Choroid plexus epithelial cell (primary cell): ENCODE measurements at regions not wholly inside any gene's neighbourhood (a gene's known extent, or its start where the extent isn't known, plus 50 kb on each side); places are given as distances from the start of the nearest gene placed in this dataset.
A peak's percentile ranks its signal among the peaks of the same experiment; 100 is the strongest.

ENCODE experiments used
- DNase-seq: peaks from one replicate; pipeline ENCODE4 v3.0.0-alpha.2; 2010; ENCODE audit warnings: low read depth
- H3K4me3 ChIP-seq: 2 replicates; pipeline ENCODE4 v1.5.1; 2011; ENCODE audit warnings: low read depth, mild to moderate bottlenecking, control low read depth, low read length, moderate library complexity
- TF ChIP-seq, protein P1 (sequence below): conservative IDR thresholded peaks from 2 replicates; pipeline ENCODE4 v1.5.1; 2011; ENCODE audit warnings: low read depth, mild to moderate bottlenecking, control low read depth, inconsistent platforms, low read length, moderate library complexity

DNA sequence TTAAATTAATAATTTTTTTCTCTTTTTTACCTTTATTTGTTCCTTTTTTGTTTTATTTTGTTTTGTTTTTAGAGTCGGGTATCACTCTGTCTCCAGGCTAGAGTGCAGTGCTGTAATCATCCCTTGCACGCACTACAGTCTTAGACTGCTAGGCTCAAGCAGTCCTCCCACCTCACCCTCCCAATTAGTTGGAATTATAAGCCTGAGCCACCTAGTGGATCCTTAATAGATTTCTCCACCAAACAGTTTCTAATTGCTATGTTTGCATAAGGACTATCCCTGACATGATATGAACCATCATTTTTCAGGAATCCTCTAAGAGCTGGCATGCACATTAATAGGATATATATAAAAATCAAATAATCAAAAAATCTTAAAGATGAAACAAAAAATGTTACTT lies 993.2 kb downstream of the OTOL1 start:
- no peak overlapping the region for H3K4me3 ChIP-seq
- TF ChIP-seq, protein P1, sequence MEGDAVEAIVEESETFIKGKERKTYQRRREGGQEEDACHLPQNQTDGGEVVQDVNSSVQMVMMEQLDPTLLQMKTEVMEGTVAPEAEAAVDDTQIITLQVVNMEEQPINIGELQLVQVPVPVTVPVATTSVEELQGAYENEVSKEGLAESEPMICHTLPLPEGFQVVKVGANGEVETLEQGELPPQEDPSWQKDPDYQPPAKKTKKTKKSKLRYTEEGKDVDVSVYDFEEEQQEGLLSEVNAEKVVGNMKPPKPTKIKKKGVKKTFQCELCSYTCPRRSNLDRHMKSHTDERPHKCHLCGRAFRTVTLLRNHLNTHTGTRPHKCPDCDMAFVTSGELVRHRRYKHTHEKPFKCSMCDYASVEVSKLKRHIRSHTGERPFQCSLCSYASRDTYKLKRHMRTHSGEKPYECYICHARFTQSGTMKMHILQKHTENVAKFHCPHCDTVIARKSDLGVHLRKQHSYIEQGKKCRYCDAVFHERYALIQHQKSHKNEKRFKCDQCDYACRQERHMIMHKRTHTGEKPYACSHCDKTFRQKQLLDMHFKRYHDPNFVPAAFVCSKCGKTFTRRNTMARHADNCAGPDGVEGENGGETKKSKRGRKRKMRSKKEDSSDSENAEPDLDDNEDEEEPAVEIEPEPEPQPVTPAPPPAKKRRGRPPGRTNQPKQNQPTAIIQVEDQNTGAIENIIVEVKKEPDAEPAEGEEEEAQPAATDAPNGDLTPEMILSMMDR: no peak
- DNase-seq: no peak

- H3K4me3 ChIP-seq: no peak overlapping the region
- peak; percentile 53 for DNase-seq
- TF ChIP-seq, protein P1: no peak
Measured at GRCh38 chr3:162491952-162492351, 995.3 kb downstream of the OTOL1 start.

DNA sequence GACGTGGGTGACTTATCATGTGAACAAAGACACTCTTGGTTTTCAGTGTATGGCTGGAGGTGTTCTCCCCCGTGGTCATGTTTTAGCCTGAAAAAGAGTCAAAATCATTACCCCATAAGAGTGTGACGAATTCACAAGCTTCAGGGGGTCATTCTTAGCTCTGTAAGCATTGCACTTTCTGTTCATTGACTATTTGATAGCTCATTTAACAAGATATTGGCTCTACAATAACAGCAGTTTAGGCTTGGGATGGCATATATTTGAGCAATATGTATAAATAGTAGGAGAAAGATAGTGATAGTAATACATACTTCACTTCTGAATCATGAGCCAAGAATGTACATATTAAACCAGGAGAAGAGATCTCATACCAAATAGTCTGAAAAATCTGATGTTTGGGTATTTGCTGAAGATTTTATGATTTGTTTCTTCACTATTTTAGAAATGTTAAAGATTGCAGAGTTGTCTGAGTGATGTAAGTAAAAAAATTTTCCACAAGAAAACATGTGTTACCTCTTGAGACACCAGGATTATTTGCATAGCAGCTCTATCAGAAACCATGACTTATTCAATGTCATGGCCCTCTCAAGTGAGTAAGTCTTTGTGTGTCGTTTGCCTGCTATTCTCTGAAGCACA lies 996.0 kb downstream of the OTOL1 start:
- peak; percentile 86 for DNase-seq
- H3K4me3 ChIP-seq: no peak overlapping the region
- TF ChIP-seq, protein P1: no peak

- TF ChIP-seq, protein P1: no peak
- no peak for DNase-seq
- H3K4me3 ChIP-seq: no peak overlapping the region
Measured at GRCh38 chr3:162498626-162499025, 1002.0 kb downstream of the OTOL1 start.

DNA sequence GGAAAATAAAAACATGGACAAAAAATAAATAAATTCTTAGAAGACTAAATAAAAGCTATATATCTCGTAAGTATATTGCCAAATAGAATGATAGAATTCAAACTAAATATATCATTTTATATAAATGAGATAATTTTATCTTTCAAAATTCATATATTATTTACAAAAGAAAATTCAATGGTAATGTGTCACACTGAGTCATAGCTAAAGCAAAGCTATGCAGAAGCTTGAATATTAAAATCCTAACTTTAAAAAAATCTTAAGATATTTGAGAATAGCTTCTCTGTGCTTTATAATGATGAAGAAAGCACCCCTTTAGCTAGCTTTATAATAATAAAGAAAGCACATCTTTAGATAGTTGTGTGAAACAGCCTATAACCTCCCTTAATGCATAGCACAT lies 1010.8 kb downstream of the OTOL1 start:
- TF ChIP-seq, protein P1: no peak
- peak; percentile 5 for DNase-seq
- no peak overlapping the region for H3K4me3 ChIP-seq

- DNase-seq: no peak
- TF ChIP-seq, protein P1: no peak
Measured at GRCh38 chr3:162512488-162512887, 1015.9 kb downstream of the OTOL1 start.

GRCh38 chr3:162517110-162517509 lies 1020.5 kb downstream of the OTOL1 start:
- TF ChIP-seq, protein P1: peak; percentile 11
- H3K4me3 ChIP-seq: no peak overlapping the region
- DNase-seq: peak; percentile 10

More at GRCh38 chr3:162512488-162512887, 1015.9 kb downstream of the OTOL1 start:
- H3K4me3 ChIP-seq: no peak overlapping the region
